ENCODE measurements at regions not wholly inside any gene's neighbourhood (a gene's known extent, or its start where the extent isn't known, plus 50 kb on each side); places are given as distances from the start of the nearest gene placed in this dataset.
"Not testable (repeated sequence)": the region's sequence is repeated elsewhere in the genome, so short reads cannot be mapped to it uniquely, and the experiment has no call there.

GRCh38 chr13:61136093-61136492 lies 279.6 kb downstream of the PCDH20 start:
- no peak for DNase-seq

- no peak for DNase-seq
Measured at GRCh38 chr13:61135583-61135982, 280.1 kb downstream of the PCDH20 start.

GRCh38 chr13:61128850-61129645 lies 286.6 kb downstream of the PCDH20 start:
- DNase-seq, result no peak

- no peak for DNase-seq
Measured at GRCh38 chr13:61123538-61124289, 291.9 kb downstream of the PCDH20 start.

GRCh38 chr13:61113140-61113658 lies 302.4 kb downstream of the PCDH20 start:
- DNase-seq, result no peak

- no peak for DNase-seq
Measured at GRCh38 chr13:61111529-61111928, 304.1 kb downstream of the PCDH20 start.

- DNase-seq, result no peak
Measured at GRCh38 chr13:61110732-61111131, 304.9 kb downstream of the PCDH20 start.

GRCh38 chr13:61109741-61110140 lies 305.9 kb downstream of the PCDH20 start:
- DNase-seq, result no peak

GRCh38 chr13:61107989-61108388 lies 307.7 kb downstream of the PCDH20 start:
- no peak for DNase-seq

- DNase-seq, result no peak
Measured at GRCh38 chr13:61095885-61096284, 319.8 kb downstream of the PCDH20 start.

- no peak for DNase-seq
Measured at GRCh38 chr13:61094865-61095264, 320.8 kb downstream of the PCDH20 start.

- not testable (repeated sequence) for DNase-seq
Measured at GRCh38 chr13:61089894-61090293, 325.8 kb downstream of the PCDH20 start.

- no peak for DNase-seq
Measured at GRCh38 chr13:61086087-61086486, 329.6 kb downstream of the PCDH20 start.

- DNase-seq, result no peak
Measured at GRCh38 chr13:61084988-61085387, 330.7 kb downstream of the PCDH20 start.

GRCh38 chr13:61078976-61079770 lies 336.5 kb downstream of the PCDH20 start:
- DNase-seq, result no peak

- DNase-seq, result peak; percentile 11
Measured at GRCh38 chr13:61052175-61052574, 363.5 kb downstream of the PCDH20 start.

- DNase-seq, result peak; percentile 30
Measured at GRCh38 chr13:61045251-61045650, 370.4 kb downstream of the PCDH20 start.

GRCh38 chr13:61040181-61040580 lies 375.5 kb downstream of the PCDH20 start:
- no peak for DNase-seq

- no peak for DNase-seq
Measured at GRCh38 chr13:61039302-61039701, 376.3 kb downstream of the PCDH20 start.

- DNase-seq, result no peak
Measured at GRCh38 chr13:61036715-61037114, 378.9 kb downstream of the PCDH20 start.

GRCh38 chr13:61030445-61030844 lies 385.2 kb downstream of the PCDH20 start:
- no peak for DNase-seq

GRCh38 chr13:61029064-61029463 lies 386.6 kb downstream of the PCDH20 start:
- no peak for DNase-seq

- no peak for DNase-seq
Measured at GRCh38 chr13:61024046-61024445, 391.6 kb downstream of the PCDH20 start.

Data from hematopoietic multipotent progenitor cell treated with erythropoietin and hydrocortisone succinate and interleukin-3 and kit ligand, for 4 days (in vitro differentiated cells).